HS-27A (cell line): ENCODE measurements at regions not wholly inside any gene's neighbourhood (a gene's known extent, or its start where the extent isn't known, plus 50 kb on each side); places are given as distances from the start of the nearest gene placed in this dataset.

Experiments used
- DNase-seq: peaks from one replicate; pipeline ENCODE4 v3.0.0-alpha.2; 2012; ENCODE audit warnings: low read depth, missing footprints

- DNase-seq = no peak
These were observed 78.1 kb downstream of the ASB9 start for GRCh38 chrX:15191830-15192229.

GRCh38 chrX:15188039-15188438, 81.8 kb downstream of the ASB9 start:
- no peak for DNase-seq

GRCh38 chrX:15177316-15177715, 92.6 kb downstream of the ASB9 start:
- DNase-seq = no peak

DNA sequence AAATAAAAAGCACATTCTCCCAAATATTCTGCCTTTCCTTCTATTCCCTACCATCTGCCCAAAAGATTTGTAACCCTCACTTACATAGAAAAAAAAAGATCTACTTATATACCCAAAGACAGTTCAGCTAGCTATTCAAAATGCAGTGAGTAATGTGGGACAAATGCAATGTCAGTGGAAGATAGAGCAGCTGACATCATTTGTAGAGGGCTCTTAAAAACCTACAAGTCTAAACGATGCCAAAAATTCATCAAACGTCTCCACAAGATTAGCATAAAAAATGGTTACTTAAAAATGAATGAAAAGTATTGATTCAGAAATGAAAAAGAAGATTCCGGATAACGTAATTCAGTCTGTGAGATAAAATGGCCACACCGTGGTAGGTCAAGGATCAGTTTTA, 96.5 kb downstream of the ASB9 start:
- no peak for DNase-seq

DNA sequence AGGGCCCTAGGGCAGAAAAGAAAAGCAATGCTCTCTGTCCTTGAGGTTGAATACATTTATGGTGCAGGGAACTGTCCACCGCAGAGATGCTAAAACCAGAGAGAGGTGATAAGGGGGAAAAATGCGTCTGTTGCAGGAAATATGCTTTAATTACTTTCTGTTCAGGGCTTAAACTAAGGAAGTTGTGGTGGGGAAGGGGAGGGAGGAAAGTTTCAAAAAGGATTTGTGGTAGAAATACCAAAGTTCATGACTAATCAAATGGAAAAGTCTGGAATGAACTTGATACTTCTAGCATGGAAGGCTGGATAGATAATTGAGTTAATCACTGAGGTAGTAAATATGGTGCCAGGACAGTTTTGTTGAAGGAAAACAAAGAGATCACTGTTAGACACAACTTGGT, 99.0 kb downstream of the ASB9 start:
- DNase-seq = no peak

- DNase-seq = no peak
These were observed 102.1 kb downstream of the ASB9 start for GRCh38 chrX:15167826-15168225.

GRCh38 chrX:15165832-15166231, 104.1 kb downstream of the ASB9 start:
- DNase-seq = no peak

GRCh38 chrX:15163131-15163530, 106.8 kb downstream of the ASB9 start:
- DNase-seq = no peak

GRCh38 chrX:15160558-15161095, 109.3 kb downstream of the ASB9 start:
- DNase-seq = no peak

DNA sequence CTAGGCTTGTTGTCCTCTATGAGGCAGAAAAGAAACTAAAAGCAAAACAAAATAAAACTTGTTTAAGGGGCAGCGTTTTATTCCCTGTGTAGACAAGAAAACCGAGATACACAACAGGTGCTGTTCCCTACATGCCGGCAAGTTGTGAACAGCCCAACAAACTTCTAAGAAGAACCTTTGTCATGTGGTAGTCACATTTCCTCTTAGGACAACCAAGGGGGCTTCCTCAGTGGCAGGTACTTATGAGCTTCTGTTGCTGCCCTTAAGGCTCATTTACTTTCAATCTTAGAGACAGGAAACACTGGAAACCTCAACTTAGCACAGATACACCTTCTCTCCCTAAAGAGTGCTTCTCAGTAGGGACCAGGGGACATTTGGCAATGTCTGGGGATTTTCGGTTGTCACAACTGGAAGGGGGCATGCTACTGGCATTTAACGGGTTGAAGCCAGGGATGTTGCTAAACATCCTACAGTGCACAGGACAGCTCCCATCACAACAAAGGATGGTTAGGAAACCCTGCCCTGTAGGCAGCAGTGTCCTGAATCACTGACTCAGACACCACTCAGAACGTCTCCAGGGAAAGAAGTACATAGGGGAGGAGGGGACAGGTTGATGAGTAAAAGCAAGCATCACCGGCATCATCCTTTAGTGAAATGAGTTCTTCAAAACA, 111.0 kb downstream of the ASB9 start:
- no peak for DNase-seq

DNA sequence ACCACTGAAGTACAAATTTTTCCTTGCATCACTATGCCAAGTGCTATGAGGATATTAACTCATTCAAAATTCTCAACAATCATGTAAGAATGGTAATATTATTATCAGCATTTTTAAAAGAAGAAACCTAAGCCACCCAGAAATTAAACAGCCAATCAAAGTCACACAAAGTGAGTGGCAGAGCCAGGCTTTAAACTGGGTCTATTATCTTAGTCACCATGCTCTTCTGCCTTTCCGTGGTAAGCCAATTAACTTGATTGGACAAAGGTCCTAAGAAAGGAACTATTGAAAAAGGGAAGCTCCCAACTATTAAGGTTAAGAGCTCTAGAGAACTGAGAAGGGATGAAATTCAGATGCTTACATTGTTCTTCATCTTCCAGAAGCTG, 111.5 kb downstream of the ASB9 start:
- no peak for DNase-seq

- no peak for DNase-seq
These were observed 112.3 kb downstream of the ASB9 start for GRCh38 chrX:15157624-15158023.

DNA sequence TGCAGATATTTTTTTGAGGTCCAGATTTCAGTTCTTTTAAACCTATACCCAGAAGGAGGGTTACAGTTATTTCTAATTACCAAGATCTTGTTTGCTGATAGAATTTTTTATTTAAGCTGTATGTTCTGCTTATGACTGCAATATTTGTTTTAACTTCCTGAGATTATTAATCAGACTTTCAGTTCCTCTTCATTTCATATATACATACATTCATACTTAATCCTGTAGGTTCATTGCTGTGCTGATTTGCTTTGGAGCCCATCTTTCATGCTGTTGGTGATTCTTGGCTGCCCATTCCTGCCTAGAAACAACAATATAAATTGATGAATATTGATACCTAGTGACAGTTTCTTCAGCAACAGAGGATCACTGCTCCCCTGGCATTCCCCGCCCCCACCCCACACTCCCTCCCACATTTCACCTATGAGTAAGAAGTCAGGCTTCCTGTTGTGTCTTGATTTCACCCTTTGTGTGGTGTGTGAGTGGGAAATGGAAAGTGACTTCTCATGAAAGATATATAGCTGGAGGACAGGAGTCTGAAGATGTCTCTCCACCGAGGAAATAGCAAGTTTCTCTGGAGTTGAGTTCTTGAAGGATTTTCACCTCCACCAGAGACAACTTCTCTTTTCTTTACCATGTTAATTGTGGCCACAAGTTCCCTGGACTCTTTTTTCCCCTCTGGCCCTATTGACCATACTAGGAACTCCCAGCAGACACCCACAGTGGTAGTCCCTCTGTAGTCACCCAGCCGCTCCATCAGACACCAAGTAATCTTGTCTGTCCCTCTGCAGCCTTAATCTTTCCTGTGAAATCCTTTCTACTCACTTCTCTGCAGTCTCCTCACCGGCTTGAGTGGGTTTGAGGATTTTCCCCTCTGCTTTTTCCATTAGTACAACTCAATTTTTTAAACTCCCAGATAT, 118.4 kb downstream of the ASB9 start:
- no peak for DNase-seq

GRCh38 chrX:15150586-15150985, 119.3 kb downstream of the ASB9 start:
- no peak for DNase-seq

- DNase-seq = no peak
These were observed 123.4 kb downstream of the ASB9 start for GRCh38 chrX:15146515-15146914.

GRCh38 chrX:15143825-15144121, 126.1 kb downstream of the ASB9 start:
- DNase-seq = no peak

- DNase-seq = no peak
These were observed 126.6 kb downstream of the ASB9 start for GRCh38 chrX:15143050-15143824.

DNA sequence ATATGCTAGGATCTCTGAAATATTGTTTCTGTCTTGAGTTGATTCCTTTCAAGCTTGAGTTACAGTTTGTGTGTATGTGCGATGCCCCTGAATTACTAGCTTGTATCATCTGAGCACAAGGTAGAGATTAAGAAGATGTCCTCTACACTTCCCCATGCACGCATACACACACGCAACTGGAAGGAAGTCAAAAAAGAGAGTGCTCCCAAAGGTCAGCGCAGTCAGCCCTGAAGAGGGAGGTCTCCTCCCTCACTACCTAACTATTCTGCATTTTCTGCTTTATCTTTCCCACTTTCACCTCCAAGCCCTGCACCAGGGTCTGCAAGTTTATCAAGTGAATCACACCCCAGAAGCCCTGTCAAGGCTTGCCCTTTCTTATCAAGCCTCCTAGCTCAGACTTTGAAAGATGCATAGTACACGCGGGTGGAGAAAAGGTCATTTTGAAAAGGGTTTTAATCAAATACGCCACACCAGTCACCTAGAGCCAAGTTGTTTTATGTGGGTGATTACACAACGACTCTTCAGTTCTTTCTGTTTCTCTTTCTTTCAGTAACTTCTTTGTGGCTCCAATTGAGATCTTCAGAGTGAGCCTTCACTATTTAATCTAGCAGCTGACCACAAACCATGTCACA, 127.7 kb downstream of the ASB9 start:
- no peak for DNase-seq

DNA sequence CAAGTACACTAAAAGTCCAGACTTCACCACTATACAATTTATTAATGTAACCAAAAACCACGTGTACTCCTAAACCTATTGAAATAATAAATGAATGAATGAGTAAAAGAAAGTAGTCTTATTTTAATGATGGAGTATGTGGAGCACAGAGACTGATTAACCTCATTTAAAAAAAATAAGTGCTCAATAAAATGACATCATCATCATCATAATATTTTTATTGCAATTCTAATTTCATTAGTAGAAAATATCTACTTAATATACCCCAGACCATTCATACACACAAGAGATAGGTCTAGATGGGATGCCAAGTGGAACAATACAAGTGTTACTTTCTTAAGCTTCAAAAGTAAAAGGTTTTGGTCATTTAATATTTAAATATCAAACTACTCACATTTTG, 133.1 kb downstream of the ASB9 start:
- DNase-seq = no peak

DNA sequence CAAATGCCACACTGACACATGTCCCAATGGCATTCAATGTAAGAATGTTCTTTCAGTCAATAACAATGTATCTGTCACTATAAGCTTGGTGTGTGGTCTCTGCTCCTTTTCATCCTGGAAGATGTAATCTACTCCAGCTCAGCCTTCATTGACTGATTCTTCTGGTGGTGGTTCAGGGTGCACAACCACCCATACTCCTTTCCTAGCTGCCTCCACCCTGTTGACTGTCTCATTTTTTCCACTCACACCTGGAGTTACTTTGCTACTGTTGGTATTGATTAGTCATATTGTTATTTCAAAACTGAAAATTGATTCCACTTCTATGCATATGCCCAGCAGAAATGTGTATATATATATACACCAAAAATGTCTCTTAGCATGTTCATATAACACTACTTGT, 140.5 kb downstream of the ASB9 start:
- no peak for DNase-seq

GRCh38 chrX:15128861-15129260, 141.0 kb downstream of the ASB9 start:
- no peak for DNase-seq

- no peak for DNase-seq
These were observed 142.9 kb downstream of the ASB9 start for GRCh38 chrX:15127010-15127409.
